HG02840 (cell line): ENCODE measurements at regions not wholly inside any gene's neighbourhood (a gene's known extent, or its start where the extent isn't known, plus 50 kb on each side); places are given as distances from the start of the nearest gene placed in this dataset.
"Not testable (repeated sequence)": the region's sequence is repeated elsewhere in the genome, so short reads cannot be mapped to it uniquely, and the experiment has no call there.

Source experiments
- ATAC-seq: cut with Tn5 transposase; IDR thresholded peaks from one replicate; pipeline ENCODE4 v1.9.1; 2021; ENCODE audit warnings: mild to moderate bottlenecking, moderate library complexity, moderate number of reproducible peaks; ENCODE audit not compliant: unreplicated experiment, low FRiP score

DNA sequence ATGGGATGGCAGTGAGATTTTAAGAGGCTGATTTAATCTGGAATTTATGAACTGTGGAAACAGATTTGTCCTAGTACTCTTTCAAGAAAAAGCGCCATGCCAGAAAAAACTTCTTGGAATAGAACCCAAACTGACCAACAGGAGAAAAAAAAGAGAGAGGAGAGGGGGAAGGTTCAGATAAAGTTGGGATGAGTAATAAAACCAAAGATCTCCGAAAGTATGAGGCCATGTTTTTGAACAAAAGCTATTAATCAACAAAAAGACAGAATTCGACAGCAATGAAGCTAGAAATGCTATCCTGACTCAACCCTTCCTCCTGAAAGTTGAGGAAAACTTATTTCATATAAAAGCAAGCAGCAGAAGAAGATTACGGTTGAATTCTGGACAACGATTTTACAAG is 135.5 kb downstream of the CEMIP2 start:
- ATAC-seq = no peak

DNA sequence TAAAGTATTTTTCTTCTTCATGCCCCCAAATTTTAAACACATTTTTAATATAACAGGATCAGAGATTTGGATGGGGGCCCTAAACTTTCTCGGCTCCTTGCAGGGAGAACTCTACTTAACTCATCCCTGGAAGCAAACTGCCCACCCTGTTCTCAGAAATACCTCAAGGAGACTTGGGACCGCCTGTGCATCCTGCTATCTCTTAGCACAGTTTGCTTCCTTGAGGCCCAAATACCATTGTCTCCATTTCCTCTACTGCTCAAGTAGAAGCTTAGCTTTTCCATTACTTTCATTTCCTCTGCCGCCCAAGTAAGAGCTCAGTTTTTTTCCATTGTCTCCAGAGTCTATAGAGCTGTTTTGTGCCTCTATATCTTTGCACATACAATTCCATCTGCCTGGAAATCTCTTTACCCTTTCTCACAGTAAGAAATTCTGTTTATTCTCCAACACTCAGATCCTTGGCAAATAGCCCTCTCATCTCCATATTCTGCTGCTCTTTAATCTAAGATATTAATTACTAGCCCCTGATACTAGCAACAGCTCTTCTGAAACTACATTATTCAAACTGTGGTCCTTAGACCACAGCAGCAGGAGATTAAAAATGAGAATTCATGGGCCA is 137.8 kb downstream of the CEMIP2 start:
- ATAC-seq = no peak

DNA sequence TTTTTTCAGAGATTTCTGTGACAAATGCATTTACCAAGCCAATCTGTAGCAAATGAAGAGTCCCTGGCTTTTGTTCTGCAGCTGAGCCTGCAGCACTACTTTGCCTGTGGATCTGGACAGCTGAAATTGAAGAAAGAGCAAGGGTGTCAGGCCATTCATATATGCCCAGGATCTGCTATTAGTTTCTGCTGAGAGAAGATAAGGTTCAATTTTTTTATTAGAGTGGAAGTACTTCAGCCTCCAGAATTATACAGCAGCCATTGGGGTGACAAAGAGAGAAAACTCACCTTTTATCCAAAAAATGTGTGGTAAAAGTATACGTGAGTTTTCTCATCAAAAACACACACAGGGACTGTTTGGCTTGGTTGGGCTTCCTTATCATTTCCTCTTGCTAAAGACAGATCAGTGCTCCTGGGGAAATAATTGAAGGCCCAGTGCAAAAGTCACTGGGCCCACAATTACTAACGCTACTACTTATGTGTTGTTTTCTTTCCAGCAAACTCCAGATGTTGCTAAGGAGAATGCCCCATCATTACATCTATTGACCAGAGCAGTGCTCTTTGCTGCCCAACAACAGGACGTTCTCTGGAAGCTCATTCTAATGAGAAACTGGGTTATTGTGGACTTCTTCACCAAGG is 138.6 kb downstream of the CEMIP2 start:
- ATAC-seq = no peak

DNA sequence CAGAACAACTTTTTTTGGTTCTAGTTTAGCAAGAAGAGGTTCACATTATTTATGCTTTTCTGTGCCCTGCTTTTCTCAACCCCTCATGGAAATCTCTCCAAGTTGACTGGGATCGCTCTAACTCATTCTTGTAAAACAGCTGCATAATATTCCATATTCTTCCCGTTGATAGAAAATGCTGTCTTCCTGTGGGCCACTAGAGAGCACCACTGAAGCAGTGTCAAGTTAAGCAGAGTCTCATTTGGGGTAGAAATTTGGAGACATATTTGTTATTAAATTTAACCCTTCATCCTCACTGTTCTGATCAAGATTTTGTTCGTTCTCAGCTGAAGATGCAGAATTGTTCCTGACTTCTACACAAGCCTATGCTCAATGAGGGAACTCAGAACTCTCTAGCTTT is 140.1 kb downstream of the CEMIP2 start:
- ATAC-seq = no peak

DNA sequence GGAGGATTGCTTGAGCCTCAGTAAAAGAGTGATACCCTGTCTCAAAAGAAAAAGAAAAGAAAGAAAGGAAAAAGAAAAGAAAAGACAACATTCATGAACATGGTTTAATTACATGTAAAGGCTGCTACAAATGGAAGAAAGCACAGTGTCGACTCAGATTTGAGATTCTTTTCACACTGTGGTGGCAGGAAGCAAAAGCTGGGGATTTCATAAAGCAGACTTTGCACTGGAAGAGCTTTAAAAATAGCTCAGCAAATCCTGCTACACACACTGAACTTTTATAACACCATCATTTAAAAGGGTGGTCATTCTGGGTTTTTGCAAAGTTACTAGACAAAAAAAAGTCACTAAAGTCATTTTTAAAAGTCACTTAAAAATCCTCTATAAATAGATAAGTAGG is 140.8 kb downstream of the CEMIP2 start:
- no peak for ATAC-seq

DNA sequence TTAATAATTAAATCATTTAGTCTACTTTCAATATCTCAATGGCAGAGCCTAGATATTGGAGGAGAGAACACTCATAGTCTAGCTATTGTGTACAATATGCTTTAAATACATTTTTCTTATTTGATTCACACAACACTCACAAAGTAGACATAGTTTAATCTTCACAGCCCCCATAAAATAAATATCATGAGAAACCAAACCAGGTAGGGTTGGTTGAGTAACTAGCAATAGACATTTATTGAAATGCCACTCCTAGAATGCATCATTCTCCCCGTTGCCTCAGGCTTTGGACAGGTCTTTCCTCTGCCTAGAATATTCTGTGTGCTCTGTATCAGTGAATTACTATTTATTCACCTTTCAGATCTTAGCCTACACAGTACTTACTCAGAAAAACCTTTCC is 141.9 kb downstream of the CEMIP2 start:
- ATAC-seq = no peak

DNA sequence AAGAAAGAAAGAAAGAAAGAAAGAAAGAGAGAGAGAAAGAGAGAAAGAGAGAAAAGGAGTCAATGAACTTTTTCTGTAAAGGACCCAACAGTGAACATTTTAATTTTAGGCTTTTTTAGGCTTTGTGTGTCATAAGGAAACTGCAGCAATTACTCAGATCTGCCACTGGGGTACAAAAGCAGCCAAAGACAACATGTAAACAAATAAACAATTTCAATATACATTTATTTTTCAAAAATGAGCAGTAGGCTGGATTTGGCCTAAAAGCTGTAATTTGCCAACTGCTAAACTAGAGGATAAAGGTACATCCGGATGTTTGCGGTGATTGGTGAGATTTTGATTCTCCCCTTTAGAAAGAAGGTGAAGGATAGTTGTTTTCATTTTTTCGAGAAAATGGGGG is 143.6 kb downstream of the CEMIP2 start:
- no peak for ATAC-seq

DNA sequence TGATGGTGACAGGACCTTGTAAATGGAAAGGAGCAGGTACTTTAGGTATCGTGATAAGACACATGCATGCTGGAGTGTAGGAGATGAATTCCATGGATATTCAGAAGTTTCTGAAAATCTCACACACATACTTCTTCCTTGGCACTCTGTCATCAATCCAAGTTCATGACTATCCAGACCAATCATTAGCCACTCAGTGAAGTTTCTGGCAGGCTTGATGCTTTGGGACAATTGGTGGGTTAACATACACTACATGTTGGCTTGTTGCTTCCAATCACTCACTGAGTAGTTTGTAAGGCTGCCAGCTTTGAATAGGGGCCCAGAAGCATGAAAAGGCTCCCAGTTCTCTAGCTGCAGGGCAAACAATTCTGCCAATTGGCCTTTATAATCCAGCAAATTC is 147.6 kb downstream of the CEMIP2 start:
- ATAC-seq = no peak

DNA sequence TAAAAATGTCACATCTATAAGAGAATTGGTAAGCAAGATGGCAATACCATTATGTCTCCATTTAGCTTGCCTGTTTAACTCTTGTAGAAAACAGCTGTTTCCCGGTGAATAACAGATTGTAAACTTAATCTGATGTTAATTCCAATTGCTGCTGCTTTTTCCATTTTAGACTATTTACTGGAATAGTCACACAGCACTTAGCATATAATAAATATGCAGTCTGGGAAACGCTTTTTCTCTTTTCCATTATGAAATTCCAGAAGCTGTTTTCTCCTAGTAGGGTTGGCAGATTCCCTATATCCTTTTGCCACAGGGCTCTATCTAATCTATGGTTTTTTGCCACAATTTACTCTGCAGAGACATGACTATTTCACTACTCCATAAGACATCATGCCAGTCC is 148.0 kb downstream of the CEMIP2 start:
- ATAC-seq = no peak

DNA sequence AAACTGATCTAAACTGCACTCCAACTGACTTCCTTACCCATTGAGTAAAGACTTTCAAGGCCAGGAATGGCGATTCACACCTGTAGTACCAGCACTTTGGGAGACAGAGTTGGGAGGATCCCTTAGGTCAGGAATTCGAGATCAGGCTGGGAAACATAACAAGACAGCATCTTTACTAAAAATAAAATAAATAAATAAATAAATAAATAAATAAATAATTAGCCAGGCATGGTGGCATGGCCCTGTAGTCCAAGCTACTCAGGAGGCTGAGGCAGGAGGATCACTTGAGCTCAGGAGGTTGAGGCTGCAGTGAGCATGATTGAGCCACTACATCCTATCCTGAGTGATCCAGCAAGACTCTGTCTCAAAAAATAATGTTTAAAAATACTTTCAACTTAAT is 148.4 kb downstream of the CEMIP2 start:
- no peak for ATAC-seq

DNA sequence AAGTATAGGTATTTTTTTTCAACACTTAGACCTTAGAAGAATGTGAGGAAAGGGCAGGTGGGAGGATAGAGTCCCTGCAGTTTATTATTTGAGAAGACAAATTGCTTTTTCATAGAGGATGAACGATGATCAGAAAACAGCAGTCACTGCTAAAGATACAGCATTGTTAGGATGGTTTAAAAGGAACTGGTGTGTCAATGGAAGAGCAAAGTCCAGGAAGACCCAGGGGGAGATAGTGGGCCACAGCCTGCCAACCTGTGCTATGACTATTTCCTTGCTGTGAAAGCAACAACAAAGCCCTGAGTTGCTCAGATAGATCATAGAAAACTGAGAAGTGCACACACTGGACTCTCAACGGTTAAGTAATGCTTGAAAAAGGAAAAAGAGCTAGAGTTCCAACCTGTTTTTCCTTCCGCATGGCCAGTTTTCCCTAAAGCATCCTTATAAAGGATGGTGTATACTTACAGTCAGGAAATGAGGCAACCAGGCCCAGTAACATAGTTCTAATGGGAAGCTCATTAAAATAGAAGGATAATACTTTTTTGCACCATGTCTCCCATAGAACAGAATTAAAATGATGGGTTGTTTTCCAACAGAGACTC is 153.8 kb downstream of the CEMIP2 start:
- no peak for ATAC-seq

DNA sequence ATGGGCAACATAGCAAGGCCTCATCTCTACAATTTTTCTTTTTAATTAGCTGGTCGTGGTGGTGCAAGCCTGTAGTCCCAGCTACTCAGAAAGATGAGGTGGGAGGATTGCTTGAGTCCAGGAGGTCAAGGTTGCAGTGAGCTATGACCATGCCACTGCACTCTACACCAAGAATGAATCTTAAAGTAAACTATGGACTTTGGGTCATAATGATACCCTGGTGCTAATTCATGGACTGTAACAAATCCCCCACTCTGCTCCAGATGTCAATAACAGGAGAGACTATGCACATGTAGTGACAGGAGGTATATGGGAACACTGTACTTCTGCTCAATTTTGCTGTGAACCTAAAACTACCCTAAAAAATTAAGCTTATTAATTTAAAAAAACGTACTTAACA is 155.4 kb downstream of the CEMIP2 start:
- no peak for ATAC-seq

DNA sequence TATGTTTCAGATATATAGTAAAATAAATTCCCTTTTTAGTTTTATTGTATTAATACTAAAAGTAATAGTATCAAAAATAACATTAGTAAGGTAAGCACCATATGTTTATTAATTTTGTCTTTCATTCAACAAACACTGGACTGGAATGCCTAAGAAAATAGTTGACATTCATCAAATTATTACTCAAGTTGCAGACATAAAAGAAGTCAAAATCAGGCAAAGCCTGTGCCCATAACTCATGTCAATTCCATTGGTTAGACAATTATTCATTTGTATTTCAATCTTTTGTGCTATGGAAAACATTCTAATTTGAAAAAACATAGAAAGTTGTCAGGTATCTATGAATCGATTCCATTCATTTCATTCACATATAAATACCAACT is 158.9 kb downstream of the CEMIP2 start:
- ATAC-seq = no peak

DNA sequence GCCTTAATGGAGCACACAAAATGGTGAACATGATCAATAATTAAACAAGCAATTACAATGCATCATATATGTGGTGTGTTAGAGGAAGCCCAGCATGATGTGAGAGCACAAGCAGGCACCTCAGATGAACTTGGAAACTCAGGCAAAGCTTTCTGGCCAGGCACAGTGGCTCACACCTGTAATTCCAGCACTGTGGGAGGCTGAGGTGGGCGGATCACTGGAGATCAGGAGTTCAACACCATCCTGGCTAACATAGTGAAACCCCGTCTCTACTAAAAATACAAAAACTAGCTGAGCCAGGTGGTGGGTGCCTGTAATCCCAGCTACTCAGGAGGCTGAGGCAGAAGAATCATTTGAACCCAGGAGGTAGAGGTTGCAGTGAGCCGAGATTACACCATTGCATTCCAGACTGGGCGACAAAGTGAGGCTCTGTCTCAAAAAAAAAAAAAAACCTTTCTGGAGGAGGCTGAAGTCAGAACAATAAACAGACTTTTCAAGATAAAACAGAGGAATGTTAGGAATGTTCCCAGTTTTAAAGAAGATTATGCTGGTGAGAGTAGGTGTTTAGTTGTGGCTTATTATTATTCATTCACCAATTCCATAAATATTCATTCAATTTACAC is 159.4 kb downstream of the CEMIP2 start:
- ATAC-seq = no peak

DNA sequence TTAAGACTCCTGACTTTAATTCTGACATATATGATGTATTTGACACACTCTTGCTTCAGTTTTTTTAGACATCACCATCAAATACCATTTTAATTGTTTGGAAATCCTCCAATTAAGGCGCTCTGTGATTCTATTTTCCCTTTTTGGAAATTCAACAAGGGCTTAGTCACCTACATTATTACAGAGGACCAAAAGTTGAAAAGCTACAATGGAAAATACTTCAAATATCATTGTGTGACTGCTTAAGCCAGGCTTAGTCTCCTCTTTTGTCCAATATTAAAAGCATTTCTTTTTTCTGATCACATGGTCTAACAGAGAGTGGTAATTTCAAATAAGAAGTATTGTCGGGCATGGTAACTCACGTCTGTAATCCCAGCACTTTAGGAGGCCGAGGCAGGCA is 160.3 kb downstream of the CEMIP2 start:
- no peak for ATAC-seq

DNA sequence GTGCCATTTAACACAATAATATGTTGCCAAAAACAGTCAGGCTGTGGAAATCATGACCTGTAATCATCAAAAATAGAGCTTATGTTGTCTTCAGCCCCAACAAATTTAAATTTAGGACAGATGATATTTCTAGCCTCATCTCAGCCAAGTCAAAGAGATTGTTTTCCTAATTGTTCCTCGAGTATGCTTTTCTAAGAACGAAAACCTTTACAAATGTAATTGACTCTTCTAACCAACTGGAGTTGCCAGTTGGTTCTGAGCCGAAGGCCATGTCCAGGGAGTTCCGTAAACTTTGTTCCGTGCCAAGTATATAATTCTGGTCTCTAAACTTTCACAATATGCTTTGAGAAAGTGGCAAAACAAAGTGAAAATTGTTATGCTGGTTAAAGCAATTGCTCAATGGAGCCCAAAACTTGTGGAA is 160.8 kb downstream of the CEMIP2 start:
- no peak for ATAC-seq

DNA sequence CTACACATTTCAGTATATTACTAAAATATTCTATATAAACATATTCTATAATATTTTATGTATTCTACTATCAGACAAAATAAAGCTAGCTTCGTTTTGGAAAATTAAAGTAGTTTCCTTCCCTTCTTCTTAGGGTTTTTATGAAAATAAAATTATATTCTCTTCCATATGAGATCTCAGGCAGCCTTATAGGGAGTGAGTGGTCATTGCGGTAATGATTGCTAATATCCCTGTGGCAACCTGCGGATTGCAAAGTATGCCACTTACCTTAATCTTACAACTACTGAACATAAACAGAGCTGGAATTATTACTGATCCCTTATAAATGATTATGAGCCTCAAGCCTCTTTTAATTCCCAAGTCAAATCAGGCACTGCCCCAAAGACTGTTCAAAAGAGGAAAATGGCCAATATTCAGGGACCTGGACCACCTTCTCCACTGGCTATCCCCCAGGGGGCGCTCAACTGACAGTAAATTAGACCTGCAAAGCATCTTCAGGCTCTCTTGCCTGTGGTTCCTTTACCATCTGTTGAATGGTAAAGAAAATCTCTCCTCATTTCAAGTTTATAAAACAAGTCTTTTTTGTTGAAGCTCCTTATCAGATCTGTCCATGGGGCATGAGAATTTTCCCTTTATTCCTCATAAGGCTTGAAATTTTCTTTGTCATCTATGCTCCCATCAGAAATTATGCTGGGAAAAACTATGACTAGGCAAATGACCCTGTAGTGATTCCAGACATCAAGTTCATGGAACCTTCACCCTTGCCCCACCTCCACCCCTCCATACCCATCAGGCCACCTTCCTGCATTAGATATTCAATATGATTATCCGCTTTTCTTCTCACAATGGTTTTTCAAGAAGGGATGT is 163.9 kb downstream of the CEMIP2 start:
- peak; percentile 79 for ATAC-seq

DNA sequence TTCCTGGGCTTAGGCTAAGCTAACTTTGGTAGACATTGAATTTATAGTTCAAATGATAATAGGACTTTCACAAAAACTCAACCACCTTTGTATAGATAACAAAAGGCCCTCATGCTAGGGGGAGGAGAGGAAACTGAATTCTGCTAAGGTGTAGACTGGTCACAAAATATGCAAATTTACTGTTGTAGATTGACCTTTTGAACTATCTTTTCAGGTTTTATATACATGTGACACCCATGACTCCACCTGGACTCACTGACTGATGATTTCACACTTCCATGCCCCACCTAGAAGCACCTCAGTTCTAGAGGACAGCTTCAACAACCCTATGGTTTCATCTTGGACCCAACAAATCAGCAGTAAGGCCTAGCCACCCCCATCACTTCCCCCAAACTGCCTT is 165.7 kb downstream of the CEMIP2 start:
- ATAC-seq = no peak

DNA sequence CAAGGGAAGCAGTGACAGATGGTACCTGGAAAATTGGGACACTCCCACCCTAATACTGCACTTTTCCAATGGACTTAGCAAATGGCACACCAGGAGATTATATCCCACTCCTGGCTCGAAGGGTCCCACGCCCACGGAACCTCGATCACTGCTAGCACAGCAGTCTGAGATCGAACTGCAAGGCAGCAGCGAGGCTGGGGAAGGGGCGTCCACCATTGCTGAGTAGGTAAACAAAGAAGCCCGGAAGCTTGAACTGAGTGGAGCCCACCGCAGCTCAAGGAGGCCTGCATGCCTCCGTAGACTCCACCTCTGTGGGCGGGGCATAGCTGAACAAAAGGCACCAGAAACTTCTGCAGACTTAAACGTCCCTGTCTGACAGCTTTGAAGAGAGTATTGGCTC is 172.6 kb downstream of the CEMIP2 start:
- not testable (repeated sequence) for ATAC-seq

DNA sequence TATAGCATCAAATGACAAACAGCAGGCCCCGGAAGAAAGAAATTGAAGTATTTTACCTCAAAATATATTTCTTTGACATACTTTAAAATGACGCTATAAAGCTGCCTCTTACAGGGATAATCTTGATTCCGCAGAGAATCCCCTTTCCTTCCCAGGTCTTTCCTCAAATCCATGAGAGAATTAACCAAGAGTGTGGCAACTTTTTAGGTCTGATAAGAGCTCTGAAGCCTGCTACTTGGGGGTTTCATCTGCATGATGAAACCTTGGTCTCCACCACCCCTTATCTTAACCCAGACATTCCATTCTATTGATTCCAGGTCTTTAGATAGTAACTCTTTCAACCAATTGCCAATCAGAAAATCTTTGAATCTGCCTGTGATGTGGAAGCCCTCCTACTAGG is 173.8 kb downstream of the CEMIP2 start:
- ATAC-seq = no peak

DNA sequence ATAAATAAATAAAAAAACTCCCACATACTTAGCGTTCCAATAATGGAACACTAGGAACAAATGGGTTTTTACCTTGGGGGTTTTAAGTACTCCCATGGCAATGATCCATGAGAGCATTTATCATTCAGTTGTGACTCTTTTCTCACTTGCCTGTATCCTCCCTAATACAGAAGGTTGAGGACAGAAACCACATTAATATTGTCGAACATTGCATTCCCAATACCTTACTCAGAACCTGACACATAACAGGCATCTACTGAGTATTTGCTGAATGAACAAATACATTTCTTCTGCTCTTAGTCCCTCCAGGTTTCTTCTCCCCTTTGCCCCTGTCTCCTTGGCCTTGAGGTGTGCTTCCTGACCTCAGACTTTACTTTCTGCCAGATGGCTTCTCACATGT is 175.9 kb downstream of the CEMIP2 start:
- no peak for ATAC-seq
